SK-N-SH (cell line): ENCODE measurements at regions not wholly inside any gene's neighbourhood (a gene's known extent, or its start where the extent isn't known, plus 50 kb on each side); places are given as distances from the start of the nearest gene placed in this dataset.

Experiments used
- CTCF ChIA-PET: fragments of 300-600, 350-600 bp; formaldehyde crosslinking; extraction: SDS; loops from one replicate; lab custom pipeline; 2021; lab: Yijun Ruan, JAX
- POLR2A ChIA-PET: fragments of 350-600 bp; sonication (Branson Sonifier 250); formaldehyde crosslinking; extraction: SDS; loops from one replicate; lab custom pipeline; 2020; ENCODE audit warnings: antibody characterized with exemption, inconsistent platforms; lab: Yijun Ruan, JAX
- DNase-seq: peaks from one replicate; pipeline ENCODE4 v3.0.0; 2012
- H2AFZ ChIP-seq: fragments of 200-600 bp; sonication (generic); 2 replicates; pipeline ENCODE4 v1.8.1; 2016; ENCODE audit warnings: antibody characterized with exemption, mild to moderate bottlenecking, low read depth
- H3F3A ChIP-seq: fragments of 200-600 bp; sonication (generic); replicated peaks from 2 replicates; pipeline ENCODE3; 2016; ENCODE audit warnings: antibody characterized with exemption, mild to moderate bottlenecking; ENCODE audit not compliant: insufficient read depth
- H3K27ac ChIP-seq, 2 experiments: fragments of 200-500 bp in 1 of 2; fragments of 200-600 bp in 1 of 2; sonication (Bioruptor generic) in 1 of 2; sonication (generic), shearing (Covaris generic) in 1 of 2; 2 replicates each; pipeline versions ENCODE4 v1.5.1 to v1.6.1; 2014 to 2016; ENCODE audit warnings: low read depth in 2 of 2, inconsistent platforms in 1 of 2, low read length in 1 of 2, mild to moderate bottlenecking in 1 of 2, mixed read lengths in 1 of 2
- H3K27me3 ChIP-seq: fragments of 200-600 bp; sonication (generic), shearing (Covaris generic); 2 replicates; pipeline ENCODE4 v1.6.1; 2016; ENCODE audit warnings: mixed run types; ENCODE audit not compliant: insufficient read depth
- H3K36me3 ChIP-seq, 2 experiments: fragments of 200-500 bp in 1 of 2; fragments of 200-600 bp in 1 of 2; sonication (Bioruptor generic) in 1 of 2; sonication (generic) in 1 of 2; replicated peaks in 1 of 2; 2 replicates each; pipeline versions ENCODE3 to v1.5.1; 2014 to 2016; ENCODE audit warnings: low read length in 1 of 2, mild to moderate bottlenecking in 1 of 2; ENCODE audit not compliant: insufficient read depth in 2 of 2, control insufficient read depth in 1 of 2
- H3K4me1 ChIP-seq, 2 experiments: fragments of 200-500 bp in 1 of 2; fragments of 200-600 bp in 1 of 2; sonication (Bioruptor generic) in 1 of 2; sonication (generic), shearing (Covaris generic) in 1 of 2; 2 replicates each; pipeline versions ENCODE4 v1.5.1 to v1.6.1; 2014 to 2016; ENCODE audit warnings: low read depth in 1 of 2, low read length in 1 of 2, mixed run types in 1 of 2; ENCODE audit not compliant: insufficient read depth in 2 of 2, control insufficient read depth in 1 of 2
- H3K4me2 ChIP-seq: fragments of 200-600 bp; sonication (generic), shearing (Covaris generic); 2 replicates; pipeline ENCODE4 v1.6.1; 2017; ENCODE audit warnings: mixed run types
- H3K4me3 ChIP-seq, 2 experiments: fragments of 200-500 bp in 1 of 2; fragments of 200-600 bp in 1 of 2; sonication (Bioruptor generic) in 1 of 2; sonication (generic), shearing (Covaris generic) in 1 of 2; 2 replicates each; pipeline versions ENCODE4 v1.5.1 to v1.8.1; 2014 to 2016; ENCODE audit warnings: low read depth in 2 of 2, inconsistent platforms in 1 of 2, low read length in 1 of 2, mild to moderate bottlenecking in 1 of 2, mixed read lengths in 1 of 2, moderate library complexity in 1 of 2
- H3K79me2 ChIP-seq: fragments of 200-600 bp; sonication (generic); 2 replicates; pipeline ENCODE4 v1.8.1; 2017; ENCODE audit warnings: mild to moderate bottlenecking; ENCODE audit not compliant: insufficient read depth
- H3K9ac ChIP-seq: fragments of 200-600 bp; sonication (generic); 2 replicates; pipeline ENCODE4 v1.6.1; 2017; ENCODE audit warnings: mixed run types
- H3K9me2 ChIP-seq: fragments of 200-600 bp; sonication (generic); 2 replicates; pipeline ENCODE4 v1.6.1; 2017; ENCODE audit warnings: mixed run types
- H3K9me3 ChIP-seq: fragments of 200-600 bp; sonication (generic); 2 replicates; pipeline ENCODE4 v1.6.1; 2017; ENCODE audit warnings: mixed run types, mild to moderate bottlenecking, moderate library complexity
- H4K20me1 ChIP-seq: fragments of 200-600 bp; sonication (generic); 2 replicates; pipeline ENCODE4 v1.6.1; 2017; ENCODE audit warnings: mild to moderate bottlenecking, mixed run types; ENCODE audit not compliant: insufficient read depth
- FOSL2 ChIP-seq: IDR thresholded peaks from 2 replicates; pipeline ENCODE4 v1.4.0; 2012; ENCODE audit warnings: low read depth, mild to moderate bottlenecking, moderate library complexity, borderline replicate concordance
- FOXJ3 ChIP-seq: sonication (generic); formaldehyde crosslinking; IDR thresholded peaks from 2 replicates; pipeline ENCODE4 v1.5.1; 2020; ENCODE audit warnings: mild to moderate bottlenecking, missing genetic modification reagents
- FOXM1 ChIP-seq: IDR thresholded peaks from 2 replicates; pipeline ENCODE4 v1.4.0; 2012; ENCODE audit warnings: low read depth, mild to moderate bottlenecking
- GABPA ChIP-seq: IDR thresholded peaks from 2 replicates; pipeline ENCODE4 v1.4.0; 2012; ENCODE audit warnings: low read depth, mild to moderate bottlenecking
- GATA2 ChIP-seq: sonication (generic); formaldehyde crosslinking; IDR thresholded peaks from 2 replicates; pipeline ENCODE4 v1.5.0; 2020; ENCODE audit warnings: mild to moderate bottlenecking, missing genetic modification reagents
- JUND ChIP-seq: IDR thresholded peaks from 2 replicates; pipeline ENCODE4 v1.4.0; 2012
- MAX ChIP-seq: IDR thresholded peaks from 2 replicates; pipeline ENCODE4 v1.4.0; 2012; ENCODE audit warnings: low read depth
- NFIC ChIP-seq: IDR thresholded peaks from 2 replicates; pipeline ENCODE4 v1.4.0; 2012; ENCODE audit warnings: borderline replicate concordance
- POLR2AphosphoS5 ChIP-seq: IDR thresholded peaks from 2 replicates; pipeline ENCODE4 v1.6.1; 2012; ENCODE audit warnings: low read depth, low read length
- RCOR1 ChIP-seq: fragments of 150-350 bp; IDR thresholded peaks from 2 replicates; pipeline ENCODE4 v1.6.1; 2017; ENCODE audit warnings: antibody characterized with exemption, low read length
- RXRA ChIP-seq: IDR thresholded peaks from 2 replicates; pipeline ENCODE4 v1.4.0; 2012; ENCODE audit warnings: low read depth, mild to moderate bottlenecking, borderline replicate concordance
- SMC3 ChIP-seq: IDR thresholded peaks from 2 replicates; pipeline ENCODE4 v1.6.1; 2012; ENCODE audit warnings: low read depth, low read length, improper control_type of control experiment
- TAF1 ChIP-seq: IDR thresholded peaks from 2 replicates; pipeline ENCODE4 v1.6.1; 2012; ENCODE audit warnings: low read depth, mild to moderate bottlenecking, low read length, moderate library complexity, borderline replicate concordance
- TCF12 ChIP-seq: IDR thresholded peaks from 2 replicates; pipeline ENCODE4 v1.4.0; 2012
- TEAD4 ChIP-seq: IDR thresholded peaks from 2 replicates; pipeline ENCODE4 v1.4.0; 2012; ENCODE audit warnings: mild to moderate bottlenecking, borderline replicate concordance; ENCODE audit not compliant: insufficient read depth
- USF2 ChIP-seq: fragments of 150-350 bp; IDR thresholded peaks from 2 replicates; pipeline ENCODE4 v1.6.1; 2017; ENCODE audit warnings: antibody characterized with exemption, low read length, low read depth, borderline replicate concordance
- WGBS: methylation state at CpG from one replicate; pipeline ENCODE4 v1.1.6; 2017; ENCODE audit warnings: low lambda C conversion rate; 5-methylcytosine and 5-hydroxymethylcytosine counted together
- TF ChIP-seq, protein P1 (sequence below): fragments of 200-600 bp; sonication (generic); IDR thresholded peaks from 2 replicates; pipeline ENCODE4 v1.6.1; 2017; ENCODE audit warnings: antibody characterized with exemption, mild to moderate bottlenecking, moderate library complexity

- no peak overlapping the region for H2AFZ ChIP-seq
- H3K36me3 ChIP-seq, result no peaks in the 10 kb centered on the region
- no peak overlapping the region for H3K9ac ChIP-seq
- WGBS, result 32% methylated on average over 1 of the region's 1 CpG
- H3K79me2 ChIP-seq, result no peaks in the 10 kb centered on the region
- peaks cover 0 to 3% of the 10 kb centered on the region in 2 experiments; a peak in 1 of 4 replicates for H3K4me1 ChIP-seq
- no peak overlapping the region for H3K4me3 ChIP-seq
- no peaks in the 10 kb centered on the region for H3F3A ChIP-seq
- H3K9me2 ChIP-seq, result no peaks in the 10 kb centered on the region
- H4K20me1 ChIP-seq, result no peaks in the 10 kb centered on the region
- no peaks in the 10 kb centered on the region; the same call in 1 of the 2 replicates for H3K9me3 ChIP-seq
- ChIA-PET POLR2A (no interaction called here), CTCF (no interaction called here)
- H3K4me2 ChIP-seq, result no peak overlapping the region
- no peak for TF ChIP-seq FOXJ3 (CRISPR knock-in tag)
- no peak for TF ChIP-seq POLR2AphosphoS5
- TF ChIP-seq NFIC, result no peak
- TF ChIP-seq FOSL2, result no peak
- TF ChIP-seq RCOR1, result no peak
- TF ChIP-seq TEAD4, result no peak
- TF ChIP-seq TAF1, result no peak
- TF ChIP-seq GATA2 (CRISPR knock-in tag), result no peak
- TF ChIP-seq RXRA, result no peak
- TF ChIP-seq JUND, result no peak
- no peak for TF ChIP-seq SMC3
- no peak for TF ChIP-seq GABPA
- no peak for TF ChIP-seq MAX
- TF ChIP-seq, protein P1, sequence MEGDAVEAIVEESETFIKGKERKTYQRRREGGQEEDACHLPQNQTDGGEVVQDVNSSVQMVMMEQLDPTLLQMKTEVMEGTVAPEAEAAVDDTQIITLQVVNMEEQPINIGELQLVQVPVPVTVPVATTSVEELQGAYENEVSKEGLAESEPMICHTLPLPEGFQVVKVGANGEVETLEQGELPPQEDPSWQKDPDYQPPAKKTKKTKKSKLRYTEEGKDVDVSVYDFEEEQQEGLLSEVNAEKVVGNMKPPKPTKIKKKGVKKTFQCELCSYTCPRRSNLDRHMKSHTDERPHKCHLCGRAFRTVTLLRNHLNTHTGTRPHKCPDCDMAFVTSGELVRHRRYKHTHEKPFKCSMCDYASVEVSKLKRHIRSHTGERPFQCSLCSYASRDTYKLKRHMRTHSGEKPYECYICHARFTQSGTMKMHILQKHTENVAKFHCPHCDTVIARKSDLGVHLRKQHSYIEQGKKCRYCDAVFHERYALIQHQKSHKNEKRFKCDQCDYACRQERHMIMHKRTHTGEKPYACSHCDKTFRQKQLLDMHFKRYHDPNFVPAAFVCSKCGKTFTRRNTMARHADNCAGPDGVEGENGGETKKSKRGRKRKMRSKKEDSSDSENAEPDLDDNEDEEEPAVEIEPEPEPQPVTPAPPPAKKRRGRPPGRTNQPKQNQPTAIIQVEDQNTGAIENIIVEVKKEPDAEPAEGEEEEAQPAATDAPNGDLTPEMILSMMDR, result no peak
- TF ChIP-seq FOXM1, result no peak
- TF ChIP-seq USF2, result no peak
- no peak for TF ChIP-seq TCF12
- TF ChIP-seq, all 33 proteins: peak for 0
- Histone ChIP-seq H3K27ac (no peak overlapping the region), H3K27me3 (no peaks in the 10 kb centered on the region)
- DNase-seq, result no peak
Observed at GRCh38 chr11:133582326-133582725, 50.0 kb upstream of the OPCML start.
